ENCODE measurements at regions not wholly inside any gene's neighbourhood (a gene's known extent, or its start where the extent isn't known, plus 50 kb on each side); places are given as distances from the start of the nearest gene placed in this dataset.

DNA sequence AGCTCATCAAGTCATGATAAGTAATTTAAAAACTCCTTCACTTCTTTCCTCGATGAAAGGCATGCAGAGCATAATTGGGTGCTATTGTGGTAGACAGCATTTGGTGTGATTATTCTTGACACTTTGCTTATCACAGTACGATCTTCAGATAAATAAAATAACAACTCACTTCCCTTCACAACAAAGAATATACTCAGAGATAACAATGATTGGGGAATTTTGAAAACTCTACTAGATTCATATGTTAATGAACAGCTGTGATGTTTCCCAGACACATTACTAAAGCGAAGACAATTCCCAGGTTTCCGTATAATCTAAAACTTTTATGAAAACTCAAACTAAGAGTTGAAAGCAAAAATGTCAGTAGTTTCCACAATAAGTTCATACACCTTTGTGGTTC lies 670.6 kb upstream of the EPHA7 start:
- TF ChIP-seq YY1 (IDR thresholded peaks at IDR 0.05; ENCODE audit: insufficient read depth, insufficient read length) (no peak), ZNF274 (IDR thresholded peaks at IDR 0.05; ENCODE audit: low read depth, low read length) (no peak), SUZ12 (IDR thresholded peaks at IDR 0.05; ENCODE audit: extremely low read depth, insufficient read depth, insufficient read length) (no peak)

Data from NT2/D1 (cell line).